Astrocyte of the spinal cord (primary cell): ENCODE measurements at regions not wholly inside any gene's neighbourhood (a gene's known extent, or its start where the extent isn't known, plus 50 kb on each side); places are given as distances from the start of the nearest gene placed in this dataset.

Experiments
- DNase-seq: peaks from one replicate; pipeline ENCODE4 v3.0.0; 2011; ENCODE audit warnings: low read depth, low spot score
- H3K4me3 ChIP-seq: 2 replicates; pipeline ENCODE4 v1.5.1; 2011; ENCODE audit warnings: low read depth, mild to moderate bottlenecking, low read length, moderate library complexity
- CTCF ChIP-seq: IDR thresholded peaks from 2 replicates; pipeline ENCODE4 v1.5.1; 2012; ENCODE audit warnings: low read depth, mild to moderate bottlenecking, low read length, inconsistent platforms
- in situ Hi-C: cut with HindIII; loops from 2 replicates; pipeline ENCODE4 v1.10.0; 2017; ENCODE audit warnings: low sequenced_read_pairs

- DNase-seq, result no peak
- no peak for TF ChIP-seq CTCF
- in situ Hi-C loops, result no loop called here
- H3K4me3 ChIP-seq, result no peak overlapping the region
These were observed 107.4 kb downstream of the TBX19 start for GRCh38 chr1:168387781-168388760.

- no peak for TF ChIP-seq CTCF
- peak; percentile 11 for DNase-seq
- H3K4me3 ChIP-seq, result no peak overlapping the region
- in situ Hi-C loops, result no loop called here
These were observed 106.4 kb downstream of the TBX19 start for GRCh38 chr1:168386949-168387586.

- in situ Hi-C loops, result no loop called here
- no peak overlapping the region for H3K4me3 ChIP-seq
- no peak for DNase-seq
- no peak for TF ChIP-seq CTCF
These were observed 105.8 kb downstream of the TBX19 start for GRCh38 chr1:168386492-168386891.

- no peak for DNase-seq
- no peak overlapping the region for H3K4me3 ChIP-seq
- in situ Hi-C loops, result no loop called here
- no peak for TF ChIP-seq CTCF
These were observed 101.2 kb downstream of the TBX19 start for GRCh38 chr1:168381850-168382249.

- TF ChIP-seq CTCF, result no peak
- in situ Hi-C loops, result no loop called here
- no peak overlapping the region for H3K4me3 ChIP-seq
- no peak for DNase-seq
These were observed 100.3 kb downstream of the TBX19 start for GRCh38 chr1:168380945-168381344.

GRCh38 chr1:168379104-168379860 lies 98.6 kb downstream of the TBX19 start:
- DNase-seq, result no peak
- TF ChIP-seq CTCF, result no peak
- in situ Hi-C loops, result no loop called here
- H3K4me3 ChIP-seq, result no peak overlapping the region
